Aorta (tissue), 5 donors: ENCODE measurements at regions not wholly inside any gene's neighbourhood (a gene's known extent, or its start where the extent isn't known, plus 50 kb on each side); places are given as distances from the start of the nearest gene placed in this dataset.

Experiments
- ATAC-seq: fragments of 200-7000 bp; cut with Tn5 transposase; one replicate; pipeline ENCODE4 v1.9.1; 2022; ENCODE audit warnings: moderate library complexity; ENCODE audit not compliant: low FRiP score
- DNase-seq, 2 donors: peaks; one replicate each; pipeline ENCODE4 v3.0.0-alpha.2; 2020
- H3K27ac ChIP-seq, 2 donors: one replicate each; pipeline ENCODE4 v1.5.1; 2013; ENCODE audit warnings: low read length in 2 of 2, mild to moderate bottlenecking in 2 of 2, moderate library complexity in 2 of 2, control low read depth in 1 of 2, inconsistent platforms in 1 of 2, low read depth in 1 of 2
- H3K27me3 ChIP-seq, 2 donors: one replicate each; pipeline ENCODE4 v1.6.1; 2013; ENCODE audit warnings: control low read depth in 1 of 2, low read length in 1 of 2, mild to moderate bottlenecking in 1 of 2, moderate library complexity in 1 of 2; ENCODE audit not compliant: insufficient read depth in 2 of 2, control insufficient read depth in 1 of 2
- H3K36me3 ChIP-seq, 2 donors: one replicate each; pipeline ENCODE4 v1.6.1; 2013; ENCODE audit warnings: control low read depth in 1 of 2, low read length in 1 of 2, mild to moderate bottlenecking in 1 of 2; ENCODE audit not compliant: insufficient read depth in 2 of 2, control insufficient read depth in 1 of 2
- H3K4me1 ChIP-seq, 2 donors: one replicate each; pipeline ENCODE4 v1.6.1; 2013; ENCODE audit warnings: low read length in 2 of 2, control low read depth in 1 of 2, mild to moderate bottlenecking in 1 of 2, moderate library complexity in 1 of 2; ENCODE audit not compliant: insufficient read depth in 2 of 2, control insufficient read depth in 1 of 2
- H3K4me3 ChIP-seq, 2 donors: one replicate each; pipeline ENCODE4 v1.5.1; 2013; ENCODE audit warnings: low read length in 2 of 2, control low read depth in 1 of 2, mild to moderate bottlenecking in 1 of 2
- H3K9me3 ChIP-seq: one replicate; pipeline ENCODE4 v1.6.1; 2013; ENCODE audit warnings: mild to moderate bottlenecking, low read length; ENCODE audit not compliant: control insufficient read depth
- WGBS, 2 donors: extraction: QIAGEN DNeasy Blood & Tissue Kit; methylation state at CpG; one replicate each; pipeline ENCODE4 v1.1.7; 2013; 5-methylcytosine and 5-hydroxymethylcytosine counted together
- intact Hi-C, 2 donors: fragments of 100-400 bp; cut with DNase I; formaldehyde crosslinking; loops; one replicate each; pipeline versions ENCODE4 v1.14.2 to v1.15.0; 2022
- donor health status: healthy with polysubstance abuse.
- donor health status: Bipolar disorder and iron deficiency.
- donor health status: DM: no; HTN: no; CAD: no.
- donor health status: DM: no; HTN: no; CAD: no.
- donor health status: DM: yes; HTN: yes; CAD: no.

DNA sequence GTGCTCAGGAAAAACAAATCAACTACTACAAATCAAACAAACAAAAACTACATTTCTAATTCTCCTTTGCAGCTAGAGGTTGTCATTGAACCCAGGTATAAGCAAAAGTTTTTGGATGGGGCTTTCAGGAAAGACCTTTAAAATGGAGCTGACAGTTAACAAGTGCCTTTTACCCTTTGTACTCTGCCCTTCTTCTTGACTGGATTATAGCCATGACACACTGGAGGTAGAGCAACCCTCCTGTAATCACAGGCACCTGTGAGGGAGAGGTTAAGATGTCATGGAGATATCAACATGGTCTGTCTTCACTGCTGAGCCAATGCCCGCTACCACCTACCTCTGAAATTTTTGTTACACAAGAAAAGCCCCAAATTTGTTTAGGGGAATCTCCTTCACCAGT, 100.0 kb upstream of the GLS start:
- no peaks in the 10 kb centered on the region for H3K4me1 ChIP-seq
- 92 to 96% methylated on average over 1 of the region's 1 CpG for WGBS, 2 donors

DNA sequence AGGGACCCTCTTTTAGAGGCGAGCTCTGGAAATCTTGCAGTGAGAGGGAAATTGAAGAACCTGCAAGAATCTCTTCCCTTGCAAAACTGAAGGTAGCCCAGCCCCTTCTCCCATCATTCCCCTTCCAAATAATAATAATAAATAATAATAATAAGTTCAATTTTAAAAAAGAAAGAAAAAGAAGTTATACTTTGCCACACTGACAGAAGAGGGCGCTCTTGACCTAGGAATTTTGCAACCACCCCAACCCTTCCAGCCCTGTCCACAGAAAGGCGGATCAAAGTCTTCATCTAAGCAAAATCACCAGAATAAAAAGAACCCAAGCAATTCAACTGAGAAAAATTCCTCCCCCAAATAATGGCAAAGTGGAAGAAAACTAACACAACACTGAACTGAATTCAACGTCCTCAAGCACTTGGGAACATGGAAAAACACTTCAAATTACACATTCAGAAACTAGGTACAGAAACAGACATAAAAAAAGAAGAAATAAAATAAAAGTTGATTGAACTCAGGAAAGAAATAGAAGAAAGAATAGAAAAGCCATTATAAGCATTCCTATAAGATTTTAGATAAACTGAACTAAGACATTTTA, 98.9 kb upstream of the GLS start:
- Histone ChIP-seq H3K4me1 (peaks cover 0 to 5% of the 10 kb centered on the region in 2 donors), H3K36me3 (no peaks in the 10 kb centered on the region), H3K4me3 (no peak overlapping the region), H3K27ac (no peak overlapping the region), H3K27me3 (no peaks in the 10 kb centered on the region), H3K9me3 (no peaks in the 10 kb centered on the region)
- DNase-seq (no peak), ATAC-seq (no peak)
- intact Hi-C loops: loop anchor here (2.0 to 10.0 kb wide), 3 partner anchors 113 to 251 kb away; no protein-coding TSS in a partner anchor
- WGBS, 2 donors: 32 to 35% methylated on average over 4 of the region's 4 CpGs

More for the DNA sequence above, 100.0 kb upstream of the GLS start:
- H3K27me3 ChIP-seq: no peaks in the 10 kb centered on the region
- intact Hi-C loops: loop anchor here (2.0 to 10.0 kb wide), 3 partner anchors 114 to 252 kb away; no protein-coding TSS in a partner anchor
- no peaks in the 10 kb centered on the region for H3K9me3 ChIP-seq
- no peak overlapping the region for H3K4me3 ChIP-seq
- DNase-seq (no peak), ATAC-seq (no peak)
- H3K36me3 ChIP-seq: no peaks in the 10 kb centered on the region
- H3K27ac ChIP-seq: no peak overlapping the region

DNA sequence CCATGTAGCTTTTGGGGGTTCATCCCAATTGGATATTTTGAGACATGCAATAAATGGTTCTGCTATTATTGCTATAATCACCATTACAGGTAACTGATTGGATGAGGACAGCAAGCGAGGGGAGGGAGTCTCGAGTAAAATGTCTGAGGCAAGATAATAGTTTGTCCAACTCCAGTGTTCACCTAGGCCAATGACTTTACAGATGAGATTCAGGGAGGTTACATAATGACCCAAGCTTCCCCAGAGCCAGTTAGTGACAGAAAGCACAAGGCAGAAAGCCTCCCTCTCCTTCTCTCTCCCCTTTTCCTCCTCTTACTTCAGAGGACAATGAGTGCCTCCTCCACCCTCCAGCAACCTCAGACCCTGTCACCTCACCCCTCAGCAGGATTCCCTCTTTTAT, 98.4 kb upstream of the GLS start:
- intact Hi-C loops: loop anchor here in 1 of 2 donors (5.0 to 10.0 kb wide), 2 partner anchors 113 to 250 kb away; no protein-coding TSS in a partner anchor
- Histone ChIP-seq H3K27ac (no peak overlapping the region), H3K27me3 (no peaks in the 10 kb centered on the region), H3K36me3 (no peaks in the 10 kb centered on the region), H3K4me3 (no peak overlapping the region), H3K4me1 (peaks cover 0 to 5% of the 10 kb centered on the region in 2 donors), H3K9me3 (no peaks in the 10 kb centered on the region)
- DNase-seq (no peak), ATAC-seq (no peak)
- WGBS, 2 donors: 94% methylated on average over 2 of the region's 2 CpGs

DNA sequence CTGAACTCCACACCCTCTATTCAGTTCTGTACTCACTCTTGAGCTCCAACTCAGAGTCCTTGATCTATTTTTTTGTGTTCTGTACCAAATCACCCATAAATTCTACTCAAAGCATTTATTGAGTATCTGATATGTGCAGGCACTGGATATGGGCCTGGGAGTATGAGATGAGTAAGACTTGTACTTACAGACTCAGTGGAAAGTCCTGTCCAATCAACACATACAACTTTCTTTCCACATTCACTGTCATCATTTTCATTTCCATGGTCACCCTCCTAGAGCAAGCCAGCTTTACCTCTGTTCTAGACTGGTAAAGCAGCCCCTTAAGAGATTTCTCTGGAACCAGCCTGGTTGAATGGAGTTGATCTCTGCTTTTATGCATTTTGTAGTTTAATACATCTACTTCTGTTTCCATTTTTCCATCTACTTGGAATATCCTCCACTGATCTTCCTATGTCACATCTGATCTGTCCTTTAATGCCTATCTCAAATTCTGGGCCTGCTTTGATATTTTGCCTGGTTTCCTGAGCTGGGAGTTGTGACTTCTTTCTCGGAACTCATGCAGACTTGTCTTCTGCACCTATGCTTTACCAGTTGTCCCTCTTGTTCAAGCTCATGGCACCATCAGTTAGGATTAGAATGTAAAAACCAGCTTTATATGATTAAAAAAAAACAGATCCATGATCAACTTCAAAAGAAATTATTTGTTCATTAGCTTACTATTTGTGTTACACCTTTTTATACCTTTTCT, 96.9 kb upstream of the GLS start:
- ATAC-seq: no peak
- Histone ChIP-seq H3K27ac (no peak overlapping the region), H3K36me3 (no peaks in the 10 kb centered on the region), H3K27me3 (no peaks in the 10 kb centered on the region), H3K9me3 (no peaks in the 10 kb centered on the region), H3K4me1 (peaks cover 0 to 5% of the 10 kb centered on the region in 2 donors), H3K4me3 (no peak overlapping the region)
- 98 to 100% methylated on average over 1 of the region's 1 CpG for WGBS, 2 donors
- intact Hi-C loops: loop anchor here in 1 of 2 donors (5.0 to 10.0 kb wide), 2 partner anchors 111 to 249 kb away; no protein-coding TSS in a partner anchor
- no peak for DNase-seq

DNA sequence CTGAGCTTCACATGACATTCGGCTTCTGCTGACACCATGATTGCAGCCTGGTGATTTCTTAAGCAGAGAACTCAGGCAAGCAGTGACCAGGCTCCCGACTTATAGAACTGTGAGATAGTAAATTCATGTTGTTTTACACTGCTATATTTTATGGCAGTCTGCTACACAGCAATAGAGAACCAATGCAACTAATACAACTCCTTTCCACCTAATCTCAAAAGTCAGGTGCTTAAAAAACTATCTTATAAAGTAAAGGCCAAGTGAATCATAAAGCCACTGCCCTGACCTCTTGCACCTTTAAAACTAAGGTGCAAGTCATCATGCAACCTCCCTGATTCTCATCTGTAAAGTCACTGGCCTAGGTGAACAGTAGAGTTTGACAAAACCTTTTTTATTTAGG, 95.3 kb upstream of the GLS start:
- 96 to 100% methylated on average over 2 of the region's 2 CpGs for WGBS, 2 donors
- DNase-seq: no peak
- no peak for ATAC-seq
- Histone ChIP-seq H3K4me1 (peaks cover 0 to 5% of the 10 kb centered on the region in 2 donors), H3K9me3 (no peaks in the 10 kb centered on the region), H3K27me3 (no peaks in the 10 kb centered on the region), H3K27ac (no peak overlapping the region), H3K36me3 (no peaks in the 10 kb centered on the region), H3K4me3 (no peak overlapping the region)
- intact Hi-C loops: loop anchor here in 1 of 2 donors (10.0 kb wide), 1 partner anchor 109 kb away; no protein-coding TSS in a partner anchor

DNA sequence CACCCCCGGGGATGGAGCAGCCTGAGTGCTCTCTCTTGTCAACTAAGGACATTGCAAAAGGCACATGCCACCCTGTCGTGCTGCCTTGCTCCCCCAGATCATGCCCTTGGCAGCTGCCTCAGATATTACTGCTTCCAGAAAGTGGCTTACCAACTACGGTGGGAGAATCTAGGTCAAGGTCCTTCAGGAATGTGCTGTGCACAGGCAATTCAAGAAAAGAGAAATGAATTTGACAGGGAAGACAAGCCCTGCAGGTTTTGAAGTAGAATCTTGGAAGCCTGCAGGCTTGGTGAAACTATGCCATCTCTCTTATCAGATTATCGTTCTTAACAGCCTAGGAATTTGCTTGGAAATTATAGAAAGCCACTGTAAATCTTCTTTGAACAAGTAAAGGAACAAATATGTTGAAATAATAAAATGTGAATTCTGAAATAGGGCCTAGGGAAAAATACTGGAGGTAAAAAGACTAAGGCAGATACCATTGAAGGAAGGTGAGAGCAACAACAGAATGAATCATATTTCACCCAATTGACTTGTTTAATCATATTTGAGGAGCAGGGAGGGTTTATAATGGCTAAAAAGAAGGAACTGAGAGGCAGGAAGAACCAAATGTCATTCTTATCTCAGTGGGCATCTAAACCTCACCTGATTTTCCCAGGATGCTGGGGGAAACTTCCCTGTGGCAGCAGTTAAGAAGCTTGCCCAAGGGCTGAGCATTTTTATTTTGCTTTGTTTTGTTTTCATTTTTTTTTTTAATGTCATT, 94.0 kb upstream of the GLS start:
- Histone ChIP-seq H3K4me1 (peaks cover 0 to 5% of the 10 kb centered on the region in 2 donors), H3K36me3 (no peaks in the 10 kb centered on the region), H3K27me3 (no peaks in the 10 kb centered on the region), H3K27ac (no peak overlapping the region), H3K9me3 (no peaks in the 10 kb centered on the region), H3K4me3 (no peak overlapping the region)
- intact Hi-C loops: loop anchor here in 1 of 2 donors (10.0 kb wide), 1 partner anchor 108 kb away; no protein-coding TSS in a partner anchor
- DNase-seq (no peak), ATAC-seq (no peak)
- 6 to 8% methylated on average over 4 of the region's 4 CpGs for WGBS, 2 donors

DNA sequence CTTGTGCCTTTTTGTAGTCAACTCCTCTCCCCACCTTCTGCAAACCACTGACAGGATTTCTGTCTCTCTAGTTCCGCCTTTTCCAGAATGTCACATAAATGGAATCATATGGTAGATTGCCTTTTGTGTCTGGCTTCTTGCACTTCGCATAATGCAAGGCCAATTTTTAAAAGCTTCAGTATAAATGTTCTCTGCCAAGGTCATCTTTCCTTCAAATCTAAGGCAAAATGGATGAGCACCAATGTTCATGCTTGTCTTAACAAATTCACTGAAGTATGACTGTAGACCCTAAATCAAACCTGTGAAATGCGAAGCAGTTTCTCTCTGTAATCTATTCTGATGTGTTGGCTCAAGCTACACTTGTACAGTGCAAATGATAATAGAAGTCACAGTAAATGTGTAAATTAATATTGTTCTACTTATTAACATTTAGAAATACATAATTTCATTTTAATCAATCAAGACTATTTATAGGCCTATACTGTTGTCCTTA, 92.8 kb upstream of the GLS start:
- ATAC-seq: no peak
- H3K9me3 ChIP-seq: no peaks in the 10 kb centered on the region
- H3K27ac ChIP-seq: no peak overlapping the region
- H3K4me1 ChIP-seq: peaks cover 0 to 5% of the 10 kb centered on the region in 2 donors
- H3K36me3 ChIP-seq: no peaks in the 10 kb centered on the region
- no peak overlapping the region for H3K4me3 ChIP-seq
- WGBS, 2 donors: 65 to 78% methylated on average over 3 of the region's 3 CpGs
- intact Hi-C loops: loop anchor here in 1 of 2 donors (10.0 kb wide), 1 partner anchor 107 kb away; no protein-coding TSS in a partner anchor
- DNase-seq: no peak
- no peaks in the 10 kb centered on the region for H3K27me3 ChIP-seq
